T-cell (primary cell): ENCODE measurements at regions not wholly inside any gene's neighbourhood (a gene's known extent, or its start where the extent isn't known, plus 50 kb on each side); places are given as distances from the start of the nearest gene placed in this dataset.
"Not testable (repeated sequence)": the region's sequence is repeated elsewhere in the genome, so short reads cannot be mapped to it uniquely, and the experiment has no call there.

Source experiments
- ATAC-seq, 4 experiments: fragments of 200-7000 bp in 3 of 4; fragments of 150-1000 bp in 1 of 4; cut with Tn5 transposase; replicated peaks in 1 of 4; 1 replicate in 3 of 4; 2 replicates in 1 of 4; pipeline ENCODE4 v1.10.0; 2021; ENCODE audit warnings: moderate library complexity in 3 of 4, mild to moderate bottlenecking in 2 of 4, moderate number of reproducible peaks in 1 of 4
- CTCF ChIA-PET, 2 donors: fragments of 300-600 bp; sonication (Branson Sonifier 250); formaldehyde crosslinking; loops; one replicate each; lab custom pipeline; 2022; ENCODE audit warnings: antibody characterized with exemption in 2 of 2; lab: Charles Lee
- POLR2A ChIA-PET, 2 donors: fragments of 300-600 bp; sonication (Branson Sonifier 250); formaldehyde crosslinking; loops; one replicate each; lab custom pipeline; 2022; ENCODE audit warnings: antibody characterized with exemption in 2 of 2; lab: Charles Lee
- DNase-seq, 35 experiments: peaks; one replicate each; pipeline versions ENCODE4 v3.0.0 to v3.0.0-alpha.2; 2013 to 2023
- H3K27ac ChIP-seq: one replicate; pipeline ENCODE4 v1.5.1; 2013; ENCODE audit warnings: low read length
- H3K27me3 ChIP-seq, 2 experiments: replicated peaks in 1 of 2; 1 replicate in 1 of 2; 2 replicates in 1 of 2; pipeline versions ENCODE4 v1.6.1 to v1.7.0; 2013; ENCODE audit warnings: low read length in 1 of 2, mixed read lengths in 1 of 2; ENCODE audit not compliant: control insufficient read depth in 2 of 2, insufficient read depth in 2 of 2; ENCODE audit errors: extremely low read depth in 1 of 2
- H3K36me3 ChIP-seq, 2 donors: 1 replicate in 1 of 2; 2 replicates in 1 of 2; pipeline versions ENCODE4 v1.6.1 to v1.7.0; 2013; ENCODE audit warnings: low read length in 1 of 2; ENCODE audit not compliant: control insufficient read depth in 2 of 2, insufficient read depth in 1 of 2; ENCODE audit errors: extremely low read depth in 1 of 2
- H3K4me1 ChIP-seq, 2 experiments: 1 replicate in 1 of 2; 2 replicates in 1 of 2; pipeline versions ENCODE4 v1.6.1 to v1.7.0; 2013; ENCODE audit warnings: low read length in 2 of 2, mixed read lengths in 1 of 2; ENCODE audit not compliant: insufficient read depth in 2 of 2, control insufficient read depth in 1 of 2; ENCODE audit errors: extremely low read depth in 1 of 2
- H3K4me3 ChIP-seq, 2 donors: 1 replicate in 1 of 2; 2 replicates in 1 of 2; pipeline versions ENCODE4 v1.5.1 to v1.7.0; 2013; ENCODE audit warnings: mild to moderate bottlenecking in 2 of 2, low read length in 1 of 2, moderate library complexity in 1 of 2; ENCODE audit not compliant: control insufficient read depth in 1 of 2; ENCODE audit errors: extremely low read depth in 1 of 2
- H3K9me3 ChIP-seq: 2 replicates; pipeline ENCODE4 v1.7.0; 2013
- H3K27ac Mint-ChIP-seq, 2 donors: one replicate each; pipeline ENCODE4 v1.8.0; 2020 to 2021; ENCODE audit warnings: mild to moderate bottlenecking in 2 of 2, mixed read lengths in 2 of 2
- H3K27me3 Mint-ChIP-seq, 2 donors: one replicate each; pipeline ENCODE4 v1.8.0; 2021 to 2022; ENCODE audit warnings: mixed read lengths in 2 of 2
- H3K36me3 Mint-ChIP-seq: one replicate; pipeline ENCODE4 v1.8.0; 2021; ENCODE audit warnings: mixed read lengths
- H3K4me1 Mint-ChIP-seq, 3 donors: one replicate each; pipeline ENCODE4 v1.8.0; 2020 to 2022; ENCODE audit warnings: mixed read lengths in 3 of 3, mild to moderate bottlenecking in 1 of 3
- H3K4me3 Mint-ChIP-seq, 3 donors: one replicate each; pipeline ENCODE4 v1.8.0; 2020 to 2022; ENCODE audit warnings: mild to moderate bottlenecking in 3 of 3, mixed read lengths in 3 of 3, moderate library complexity in 3 of 3
- H3K9me3 Mint-ChIP-seq, 3 donors: one replicate each; pipeline ENCODE4 v1.8.0; 2020 to 2022; ENCODE audit warnings: mixed read lengths in 3 of 3
- WGBS: methylation state at CpG from one replicate; pipeline ENCODE4 v1.1.5; 2013; ENCODE audit warnings: missing lambda C conversion rate; ENCODE audit not compliant: insufficient coverage; 5-methylcytosine and 5-hydroxymethylcytosine counted together

GRCh38 chr1:189697113-189697512 lies 780.6 kb downstream of the BRINP3 start:
- no peaks in the 10 kb centered on the region for H3K36me3 ChIP-seq
- Mint-ChIP-seq H3K27ac (no peak overlapping the region), H3K27me3 (no peaks in the 10 kb centered on the region), H3K36me3 (no peaks in the 10 kb centered on the region), H3K9me3 (peaks cover 17 to 29% (median 25%) of the 10 kb centered on the region in 3 donors), H3K4me1 (no peaks in the 10 kb centered on the region), H3K4me3 (no peak overlapping the region)
- ChIA-PET POLR2A (no interaction called here), CTCF (no interaction called here)
- H3K9me3 ChIP-seq, result no peaks in the 10 kb centered on the region
- H3K27me3 ChIP-seq, result no peaks in the 10 kb centered on the region
- no peak overlapping the region for H3K27ac ChIP-seq
- no peak for DNase-seq
- 100% methylated on average over 9 of the region's 22 CpGs for WGBS
- no peak overlapping the region for H3K4me3 ChIP-seq
- no peaks in the 10 kb centered on the region for H3K4me1 ChIP-seq
- ATAC-seq, result no peak

GRCh38 chr1:189701606-189702005 lies 776.1 kb downstream of the BRINP3 start:
- no peak for ATAC-seq
- Histone ChIP-seq H3K4me3 (no peak overlapping the region), H3K9me3 (no peaks in the 10 kb centered on the region), H3K27ac (no peak overlapping the region), H3K36me3 (no peaks in the 10 kb centered on the region), H3K4me1 (no peaks in the 10 kb centered on the region), H3K27me3 (no peaks in the 10 kb centered on the region)
- POLR2A ChIA-PET, result no interaction called here
- Mint-ChIP-seq H3K4me1 (no peaks in the 10 kb centered on the region), H3K9me3 (peaks cover 10 to 22% (median 19%) of the 10 kb centered on the region in 3 donors), H3K36me3 (no peaks in the 10 kb centered on the region), H3K27ac (no peak overlapping the region), H3K4me3 (no peak overlapping the region), H3K27me3 (no peaks in the 10 kb centered on the region)
- no peak for DNase-seq
- CTCF ChIA-PET, result no interaction called here
- WGBS, result 100% methylated on average over 1 of the region's 3 CpGs

- ChIA-PET CTCF (no interaction called here), POLR2A (no interaction called here)
- DNase-seq (no peak), ATAC-seq (no peak)
- Mint-ChIP-seq H3K9me3 (peaks cover 14 to 44% (median 19%) of the 10 kb centered on the region in 3 donors), H3K36me3 (no peaks in the 10 kb centered on the region), H3K4me3 (no peak overlapping the region), H3K27me3 (no peaks in the 10 kb centered on the region), H3K27ac (no peak overlapping the region), H3K4me1 (no peaks in the 10 kb centered on the region)
- no peaks in the 10 kb centered on the region for H3K4me1 ChIP-seq
- no CpG with 5 or more reads among the region's 1 CpG for WGBS
- no peak overlapping the region for H3K4me3 ChIP-seq
- no peaks in the 10 kb centered on the region for H3K9me3 ChIP-seq
- H3K27me3 ChIP-seq, result no peaks in the 10 kb centered on the region
- H3K27ac ChIP-seq, result no peak overlapping the region
- H3K36me3 ChIP-seq, result no peaks in the 10 kb centered on the region
Observed at GRCh38 chr1:189706594-189706993, 771.1 kb downstream of the BRINP3 start.

GRCh38 chr1:189708674-189709073 lies 769.0 kb downstream of the BRINP3 start:
- POLR2A ChIA-PET, result no interaction called here

GRCh38 chr1:189718147-189718795 lies 759.4 kb downstream of the BRINP3 start:
- CTCF ChIA-PET, DNase-seq, POLR2A ChIA-PET, H3K36me3 Mint-ChIP-seq, H3K27me3 Mint-ChIP-seq, ATAC-seq, H3K4me3 Mint-ChIP-seq, H3K4me1 ChIP-seq, H3K27ac Mint-ChIP-seq, H3K36me3 ChIP-seq, H3K4me3 ChIP-seq, H3K9me3 ChIP-seq, H3K27me3 ChIP-seq, H3K27ac ChIP-seq, H3K4me1 Mint-ChIP-seq: not testable (repeated sequence)
- H3K9me3 Mint-ChIP-seq, result peaks cover 7 to 14% (median 9%) of the 10 kb centered on the region in 3 donors
- WGBS, result 95% methylated on average over 28 of the region's 38 CpGs

More at GRCh38 chr1:189708674-189709073, 769.0 kb downstream of the BRINP3 start:
- Histone ChIP-seq H3K36me3 (no peaks in the 10 kb centered on the region), H3K9me3 (no peaks in the 10 kb centered on the region), H3K27ac (no peak overlapping the region), H3K27me3 (no peaks in the 10 kb centered on the region), H3K4me1 (no peaks in the 10 kb centered on the region), H3K4me3 (no peak overlapping the region)
- CTCF ChIA-PET, result no interaction called here
- DNase-seq, result no peak
- Mint-ChIP-seq H3K4me1 (no peaks in the 10 kb centered on the region), H3K27me3 (no peaks in the 10 kb centered on the region), H3K36me3 (no peaks in the 10 kb centered on the region), H3K9me3 (peaks cover 15 to 46% (median 23%) of the 10 kb centered on the region in 3 donors), H3K27ac (no peak overlapping the region), H3K4me3 (no peak overlapping the region)
- WGBS, result 90% methylated on average over 3 of the region's 3 CpGs
- ATAC-seq, result no peak

GRCh38 chr1:189726806-189727205 lies 750.9 kb downstream of the BRINP3 start:
- no peaks in the 10 kb centered on the region for H3K27me3 ChIP-seq
- no peaks in the 10 kb centered on the region for H3K36me3 ChIP-seq
- H3K4me1 ChIP-seq, result no peaks in the 10 kb centered on the region
- Mint-ChIP-seq H3K27me3 (no peaks in the 10 kb centered on the region), H3K9me3 (peaks cover 11 to 30% (median 13%) of the 10 kb centered on the region in 3 donors), H3K36me3 (no peaks in the 10 kb centered on the region), H3K4me1 (no peaks in the 10 kb centered on the region), H3K4me3 (no peak overlapping the region), H3K27ac (no peak overlapping the region)
- H3K4me3 ChIP-seq, result no peak overlapping the region
- ATAC-seq, result no peak
- CTCF ChIA-PET, result no interaction called here
- POLR2A ChIA-PET, result no interaction called here
- no peak for DNase-seq
- no peaks in the 10 kb centered on the region for H3K9me3 ChIP-seq
- H3K27ac ChIP-seq, result no peak overlapping the region
- 80% methylated on average over 1 of the region's 4 CpGs for WGBS

GRCh38 chr1:189751311-189751710 lies 726.4 kb downstream of the BRINP3 start:
- DNase-seq, result no peak
- POLR2A ChIA-PET, result no interaction called here
- peaks cover 4 to 15% (median 11%) of the 10 kb centered on the region in 3 donors for H3K9me3 Mint-ChIP-seq
- H3K4me1 Mint-ChIP-seq, result no peaks in the 10 kb centered on the region
- no peak overlapping the region for H3K4me3 Mint-ChIP-seq
- Histone ChIP-seq H3K36me3 (no peaks in the 10 kb centered on the region), H3K4me1 (no peaks in the 10 kb centered on the region), H3K27ac (no peak overlapping the region), H3K4me3 (no peak overlapping the region), H3K9me3 (no peaks in the 10 kb centered on the region), H3K27me3 (no peaks in the 10 kb centered on the region)
- no peaks in the 10 kb centered on the region for H3K36me3 Mint-ChIP-seq
- no peak for ATAC-seq
- H3K27me3 Mint-ChIP-seq, result no peaks in the 10 kb centered on the region
- CTCF ChIA-PET, result no interaction called here
- no peak overlapping the region for H3K27ac Mint-ChIP-seq
